IPS-20b (cell line): ENCODE measurements at regions not wholly inside any gene's neighbourhood (a gene's known extent, or its start where the extent isn't known, plus 50 kb on each side); places are given as distances from the start of the nearest gene placed in this dataset.

ENCODE experiments used
- H3K27ac ChIP-seq: one replicate; pipeline ENCODE4 v1.5.1; 2013; ENCODE audit warnings: low read length
- H3K27me3 ChIP-seq: 2 replicates; pipeline ENCODE4 v1.6.1; 2013; ENCODE audit warnings: mild to moderate bottlenecking, low read length, inconsistent platforms; ENCODE audit not compliant: insufficient read depth
- H3K36me3 ChIP-seq: 2 replicates; pipeline ENCODE4 v1.6.1; 2013; ENCODE audit warnings: low read depth, mild to moderate bottlenecking, inconsistent platforms, low read length, moderate library complexity; ENCODE audit not compliant: insufficient read depth
- H3K4me1 ChIP-seq: 2 replicates; pipeline ENCODE4 v1.6.1; 2013; ENCODE audit warnings: mild to moderate bottlenecking, control low read depth, inconsistent platforms, low read length, moderate library complexity; ENCODE audit not compliant: insufficient read depth
- H3K4me3 ChIP-seq: 2 replicates; pipeline ENCODE4 v1.5.1; 2013; ENCODE audit warnings: mild to moderate bottlenecking, low read length, inconsistent platforms
- H3K9ac ChIP-seq: 2 replicates; pipeline ENCODE4 v1.6.1; 2013; ENCODE audit warnings: low read depth, mild to moderate bottlenecking, inconsistent platforms, low read length, moderate library complexity
- H3K9me3 ChIP-seq: 2 replicates; pipeline ENCODE4 v1.6.1; 2013; ENCODE audit warnings: mild to moderate bottlenecking, low read depth, low read length, inconsistent platforms; ENCODE audit not compliant: insufficient read depth

- H3K4me3 ChIP-seq: no peak overlapping the region
- H3K4me1 ChIP-seq: no peaks in the 10 kb centered on the region
- no peaks in the 10 kb centered on the region for H3K27me3 ChIP-seq
- H3K9me3 ChIP-seq: no peaks in the 10 kb centered on the region
- H3K9ac ChIP-seq: no peak overlapping the region
- no peaks in the 10 kb centered on the region for H3K36me3 ChIP-seq
- no peak overlapping the region for H3K27ac ChIP-seq
These were observed 1216.2 kb downstream of the MAT2B start for GRCh38 chr5:164721656-164722055.

- no peaks in the 10 kb centered on the region for H3K36me3 ChIP-seq
- H3K9me3 ChIP-seq: no peaks in the 10 kb centered on the region
- no peaks in the 10 kb centered on the region for H3K27me3 ChIP-seq
- H3K27ac ChIP-seq: no peak overlapping the region
- no peak overlapping the region for H3K4me3 ChIP-seq
- no peaks in the 10 kb centered on the region for H3K4me1 ChIP-seq
- H3K9ac ChIP-seq: no peak overlapping the region
These were observed 1217.3 kb downstream of the MAT2B start for GRCh38 chr5:164722702-164723101.

- Histone ChIP-seq H3K4me1 (no peaks in the 10 kb centered on the region), H3K9ac (no peak overlapping the region), H3K9me3 (no peaks in the 10 kb centered on the region), H3K4me3 (no peak overlapping the region), H3K36me3 (no peaks in the 10 kb centered on the region), H3K27me3 (no peaks in the 10 kb centered on the region), H3K27ac (no peak overlapping the region)
These were observed 1221.6 kb downstream of the MAT2B start for GRCh38 chr5:164727012-164727411.

GRCh38 chr5:164728733-164729132 is 1223.3 kb downstream of the MAT2B start:
- Histone ChIP-seq H3K27ac (no peak overlapping the region), H3K9ac (no peak overlapping the region), H3K27me3 (no peaks in the 10 kb centered on the region), H3K36me3 (no peaks in the 10 kb centered on the region), H3K4me1 (no peaks in the 10 kb centered on the region), H3K4me3 (no peak overlapping the region), H3K9me3 (no peaks in the 10 kb centered on the region)

GRCh38 chr5:164735334-164735733 is 1229.9 kb downstream of the MAT2B start:
- Histone ChIP-seq H3K9ac (no peak overlapping the region), H3K4me1 (no peaks in the 10 kb centered on the region), H3K27ac (no peak overlapping the region), H3K36me3 (no peaks in the 10 kb centered on the region), H3K27me3 (no peaks in the 10 kb centered on the region), H3K9me3 (no peaks in the 10 kb centered on the region), H3K4me3 (no peak overlapping the region)

GRCh38 chr5:164741376-164741775 is 1236.0 kb downstream of the MAT2B start:
- no peak overlapping the region for H3K27ac ChIP-seq
- H3K27me3 ChIP-seq: no peaks in the 10 kb centered on the region
- H3K36me3 ChIP-seq: no peaks in the 10 kb centered on the region
- H3K4me3 ChIP-seq: no peak overlapping the region
- H3K9ac ChIP-seq: no peak overlapping the region
- no peaks in the 10 kb centered on the region for H3K4me1 ChIP-seq
- H3K9me3 ChIP-seq: no peaks in the 10 kb centered on the region

GRCh38 chr5:164742025-164742424 is 1236.6 kb downstream of the MAT2B start:
- Histone ChIP-seq H3K9me3 (no peaks in the 10 kb centered on the region), H3K9ac (no peak overlapping the region), H3K4me3 (no peak overlapping the region), H3K36me3 (no peaks in the 10 kb centered on the region), H3K4me1 (no peaks in the 10 kb centered on the region), H3K27ac (no peak overlapping the region), H3K27me3 (no peaks in the 10 kb centered on the region)

GRCh38 chr5:164746723-164747122 is 1241.3 kb downstream of the MAT2B start:
- H3K4me1 ChIP-seq: no peaks in the 10 kb centered on the region
- H3K9ac ChIP-seq: no peak overlapping the region
- no peaks in the 10 kb centered on the region for H3K27me3 ChIP-seq
- no peaks in the 10 kb centered on the region for H3K36me3 ChIP-seq
- H3K4me3 ChIP-seq: no peak overlapping the region
- H3K27ac ChIP-seq: no peak overlapping the region
- H3K9me3 ChIP-seq: no peaks in the 10 kb centered on the region

- no peaks in the 10 kb centered on the region for H3K36me3 ChIP-seq
- no peak overlapping the region for H3K9ac ChIP-seq
- no peak overlapping the region for H3K4me3 ChIP-seq
- H3K9me3 ChIP-seq: no peaks in the 10 kb centered on the region
- no peak overlapping the region for H3K27ac ChIP-seq
- H3K27me3 ChIP-seq: no peaks in the 10 kb centered on the region
- no peaks in the 10 kb centered on the region for H3K4me1 ChIP-seq
These were observed 1242.0 kb downstream of the MAT2B start for GRCh38 chr5:164747371-164747770.

GRCh38 chr5:164748861-164749260 is 1243.4 kb downstream of the MAT2B start:
- Histone ChIP-seq H3K36me3 (no peaks in the 10 kb centered on the region), H3K9ac (no peak overlapping the region), H3K4me1 (no peaks in the 10 kb centered on the region), H3K4me3 (no peak overlapping the region), H3K27ac (no peak overlapping the region), H3K9me3 (no peaks in the 10 kb centered on the region), H3K27me3 (no peaks in the 10 kb centered on the region)

- no peaks in the 10 kb centered on the region for H3K4me1 ChIP-seq
- no peak overlapping the region for H3K4me3 ChIP-seq
- H3K27me3 ChIP-seq: no peaks in the 10 kb centered on the region
- H3K36me3 ChIP-seq: no peaks in the 10 kb centered on the region
- H3K9ac ChIP-seq: no peak overlapping the region
- no peak overlapping the region for H3K27ac ChIP-seq
- H3K9me3 ChIP-seq: no peaks in the 10 kb centered on the region
These were observed 1248.0 kb downstream of the MAT2B start for GRCh38 chr5:164753434-164753833.

GRCh38 chr5:164763206-164763605 is 1257.8 kb downstream of the MAT2B start:
- Histone ChIP-seq H3K27ac (no peak overlapping the region), H3K4me1 (no peaks in the 10 kb centered on the region), H3K4me3 (no peak overlapping the region), H3K27me3 (no peaks in the 10 kb centered on the region), H3K9ac (no peak overlapping the region), H3K9me3 (no peaks in the 10 kb centered on the region; the same call in 1 of the 2 replicates), H3K36me3 (no peaks in the 10 kb centered on the region)

- no peaks in the 10 kb centered on the region for H3K4me1 ChIP-seq
- H3K27me3 ChIP-seq: no peaks in the 10 kb centered on the region
- no peaks in the 10 kb centered on the region for H3K36me3 ChIP-seq
- peaks cover 6% of the 10 kb centered on the region; the same call in 1 of the 2 replicates for H3K9me3 ChIP-seq
- H3K4me3 ChIP-seq: no peak overlapping the region
- no peak overlapping the region for H3K27ac ChIP-seq
- no peak overlapping the region for H3K9ac ChIP-seq
These were observed 1266.7 kb downstream of the MAT2B start for GRCh38 chr5:164772122-164772521.
